HG03108 (cell line): ENCODE measurements at regions not wholly inside any gene's neighbourhood (a gene's known extent, or its start where the extent isn't known, plus 50 kb on each side); places are given as distances from the start of the nearest gene placed in this dataset.
"Not testable (repeated sequence)": the region's sequence is repeated elsewhere in the genome, so short reads cannot be mapped to it uniquely, and the experiment has no call there.

Experiments
- ATAC-seq: cut with Tn5 transposase; IDR thresholded peaks from one replicate; pipeline ENCODE4 v1.9.1; 2021; ENCODE audit warnings: moderate library complexity; ENCODE audit not compliant: unreplicated experiment

DNA sequence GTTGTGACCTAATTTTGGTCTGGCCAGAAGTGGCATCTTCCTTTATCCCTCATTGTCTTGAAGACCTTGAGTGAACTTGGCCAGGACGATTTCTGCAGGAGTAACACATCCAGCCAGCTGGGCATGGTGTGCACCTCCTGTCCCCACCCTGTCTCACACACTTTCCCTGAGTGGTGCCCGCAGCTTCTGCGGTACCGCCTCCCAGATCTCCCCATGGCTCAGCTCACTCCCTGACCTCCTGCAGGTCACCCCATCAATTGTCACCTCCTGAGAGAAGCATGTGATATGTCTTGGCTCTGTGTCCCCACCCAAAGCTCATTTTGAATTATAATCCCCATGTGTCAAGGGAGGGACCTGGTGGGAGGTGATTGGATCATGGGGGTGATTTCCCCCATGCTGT, 50.2 kb upstream of the TP53I11 start:
- ATAC-seq, result no peak

DNA sequence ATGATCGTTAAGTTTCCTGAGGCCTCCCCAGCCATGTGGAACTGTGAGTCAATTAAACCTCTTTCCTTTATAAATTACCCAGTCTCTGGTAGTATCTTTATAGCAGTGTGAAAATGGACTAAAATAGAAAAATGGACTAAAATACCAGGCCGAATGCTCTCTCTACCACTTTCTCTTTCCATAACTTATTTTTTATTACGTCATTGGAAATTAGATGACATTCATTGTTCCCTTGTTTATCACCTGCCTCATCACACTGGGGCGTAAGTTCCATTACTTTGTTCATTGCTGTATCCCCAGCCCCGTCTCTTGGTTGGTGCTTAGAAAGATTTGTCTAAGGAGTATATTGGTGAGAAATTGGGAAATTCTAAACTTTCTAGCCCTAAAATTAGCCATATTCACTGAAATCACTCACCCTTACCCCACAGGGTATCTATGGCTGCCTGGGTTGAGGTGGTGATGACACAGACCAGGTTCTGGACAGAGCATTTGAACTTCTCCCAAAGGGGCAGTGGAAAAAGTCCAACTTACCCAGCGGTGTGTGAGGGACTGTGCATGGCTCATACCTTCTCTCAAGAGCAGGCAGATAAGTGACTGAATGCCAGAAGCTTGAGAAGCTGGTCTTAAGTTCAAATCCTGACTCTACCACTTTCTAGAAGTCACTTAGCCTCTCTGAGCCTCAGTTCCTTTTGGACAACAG, 50.9 kb upstream of the TP53I11 start:
- ATAC-seq, result no peak

DNA sequence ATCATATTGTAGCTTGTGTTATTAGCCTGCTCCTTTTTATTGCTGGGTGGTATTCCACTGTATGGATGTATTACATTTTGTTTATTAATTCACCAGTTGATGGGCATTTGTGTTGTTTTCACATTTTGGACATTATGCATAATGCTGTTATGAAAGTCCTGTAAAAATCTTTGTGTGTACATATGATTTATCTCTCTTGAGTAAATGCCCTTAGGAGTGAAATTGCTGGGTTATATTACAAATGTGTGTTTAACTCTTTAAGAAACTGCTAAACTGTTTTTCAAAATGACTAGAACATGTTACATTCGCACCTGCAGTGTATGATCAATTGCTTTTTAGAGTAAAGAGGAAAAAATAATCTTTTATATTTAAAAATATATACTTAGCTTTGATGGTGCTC, 54.4 kb upstream of the TP53I11 start:
- ATAC-seq, result no peak

DNA sequence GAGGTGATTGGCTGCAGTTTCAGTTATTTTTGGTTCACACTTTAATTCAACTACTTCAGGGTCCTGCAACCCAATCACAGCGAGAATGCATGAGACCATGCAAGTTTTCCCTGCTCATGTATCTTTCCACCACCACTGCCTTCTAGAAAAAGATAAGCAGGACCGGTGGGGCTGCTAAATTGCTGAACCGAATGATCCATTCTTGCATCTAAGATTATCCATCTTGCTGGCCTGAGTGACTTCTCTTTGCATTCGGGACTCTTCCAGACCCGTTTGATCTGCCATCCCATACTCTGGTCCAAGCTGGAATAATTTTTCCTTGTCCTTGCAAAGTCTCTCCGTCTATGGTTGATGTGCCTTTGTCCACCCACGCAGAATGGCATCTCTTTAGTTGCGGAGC, 56.3 kb upstream of the TP53I11 start:
- ATAC-seq, result no peak

DNA sequence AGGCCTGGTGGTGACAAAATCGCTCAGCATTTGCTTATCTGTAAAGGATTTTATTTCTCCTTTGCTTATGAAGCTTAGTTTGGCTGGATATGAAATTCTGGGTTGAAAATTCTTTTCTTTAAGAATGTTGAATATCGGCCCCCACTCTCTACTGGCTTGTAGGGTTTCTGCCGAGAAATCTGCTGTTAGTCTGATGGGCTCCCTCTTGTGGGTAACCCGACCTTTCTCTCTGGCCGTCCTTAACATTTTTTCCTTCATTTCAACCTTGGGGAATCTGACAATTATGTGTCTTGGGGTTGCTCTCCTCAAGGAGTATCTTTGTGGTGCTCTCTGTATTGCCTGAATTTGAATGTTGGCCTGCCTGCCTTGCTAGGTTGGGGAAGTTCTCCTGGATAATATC, 65.3 kb upstream of the TP53I11 start:
- not testable (repeated sequence) for ATAC-seq

DNA sequence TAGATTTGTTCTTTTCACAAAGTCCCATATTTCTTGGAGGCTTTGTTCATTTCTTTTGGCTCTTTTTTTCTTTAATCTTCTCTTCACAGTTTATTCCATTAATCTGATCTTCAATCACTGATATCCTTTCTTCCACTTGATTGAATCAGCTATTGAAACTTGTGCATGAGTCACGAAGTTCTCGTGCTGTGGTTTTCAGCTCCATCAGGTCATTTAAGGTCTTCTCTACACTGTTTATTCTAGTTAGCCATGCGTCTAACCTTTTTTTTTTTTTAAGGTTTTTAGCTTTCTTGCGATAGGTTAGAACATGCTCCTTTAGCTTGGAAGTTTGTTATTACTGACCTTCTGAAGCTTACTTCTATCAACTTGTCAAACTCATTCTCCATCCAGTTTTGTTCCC, 65.8 kb upstream of the TP53I11 start:
- not testable (repeated sequence) for ATAC-seq

DNA sequence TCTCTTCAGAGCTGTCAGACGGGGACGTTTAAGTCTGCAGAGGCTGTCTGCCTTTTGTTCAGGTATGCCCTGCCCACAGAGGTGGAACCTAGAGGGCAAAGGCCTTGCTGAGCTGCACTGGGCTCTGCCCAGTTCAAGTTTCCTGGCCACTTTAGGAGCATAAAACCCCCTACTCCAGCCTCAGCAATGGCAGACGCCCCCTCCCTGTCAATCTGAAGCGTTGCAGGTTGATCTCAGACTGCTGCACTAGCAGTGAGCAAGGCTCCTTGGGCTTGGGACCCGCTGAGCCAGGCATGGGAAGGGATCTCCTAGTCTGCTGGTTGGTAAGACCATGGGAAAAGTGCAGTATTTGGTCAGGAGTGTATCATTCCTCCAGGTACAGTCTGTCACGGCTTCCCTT, 66.6 kb upstream of the TP53I11 start:
- ATAC-seq, result no peak

DNA sequence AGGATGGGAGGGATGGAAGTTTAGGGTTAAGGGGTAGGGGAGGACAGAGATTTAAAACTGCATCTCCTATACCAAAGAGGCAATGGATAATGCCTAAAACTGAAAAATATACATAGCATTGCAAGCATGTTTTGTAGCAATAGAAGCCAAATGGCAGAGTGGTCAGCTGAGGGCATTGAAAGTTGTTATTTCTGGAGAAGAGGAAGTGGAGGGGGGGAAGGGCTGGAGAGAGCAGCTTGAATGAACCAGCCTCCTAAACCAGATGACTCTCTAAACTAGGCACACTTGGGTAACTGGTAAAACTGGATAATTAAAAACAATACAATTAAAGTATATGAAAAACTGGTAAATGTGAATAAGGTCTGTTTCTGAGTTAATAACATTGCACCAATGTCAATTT, 70.3 kb upstream of the TP53I11 start:
- ATAC-seq, result no peak

DNA sequence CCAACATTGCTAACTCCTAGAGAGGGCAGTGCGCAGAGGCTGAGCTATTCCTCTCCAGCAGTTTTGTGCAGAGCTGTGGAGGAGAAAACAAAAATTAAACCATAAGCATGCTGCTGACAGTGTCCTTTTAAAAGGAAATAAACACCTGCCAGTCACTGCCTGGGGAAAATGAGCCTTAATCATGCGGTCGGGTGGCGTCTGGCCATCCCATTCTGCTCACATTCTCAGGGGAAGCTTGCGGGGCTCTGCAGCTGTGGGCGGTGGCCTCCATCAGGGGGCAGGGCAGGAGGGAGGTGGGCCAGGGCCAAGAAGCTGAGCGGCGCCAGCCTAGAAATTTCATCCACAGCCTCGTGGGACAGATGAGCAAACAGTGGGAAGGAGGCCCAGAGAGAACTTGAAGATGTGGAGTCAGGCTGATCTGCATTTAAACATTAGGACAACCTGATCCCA, 71.0 kb upstream of the TP53I11 start:
- no peak for ATAC-seq

DNA sequence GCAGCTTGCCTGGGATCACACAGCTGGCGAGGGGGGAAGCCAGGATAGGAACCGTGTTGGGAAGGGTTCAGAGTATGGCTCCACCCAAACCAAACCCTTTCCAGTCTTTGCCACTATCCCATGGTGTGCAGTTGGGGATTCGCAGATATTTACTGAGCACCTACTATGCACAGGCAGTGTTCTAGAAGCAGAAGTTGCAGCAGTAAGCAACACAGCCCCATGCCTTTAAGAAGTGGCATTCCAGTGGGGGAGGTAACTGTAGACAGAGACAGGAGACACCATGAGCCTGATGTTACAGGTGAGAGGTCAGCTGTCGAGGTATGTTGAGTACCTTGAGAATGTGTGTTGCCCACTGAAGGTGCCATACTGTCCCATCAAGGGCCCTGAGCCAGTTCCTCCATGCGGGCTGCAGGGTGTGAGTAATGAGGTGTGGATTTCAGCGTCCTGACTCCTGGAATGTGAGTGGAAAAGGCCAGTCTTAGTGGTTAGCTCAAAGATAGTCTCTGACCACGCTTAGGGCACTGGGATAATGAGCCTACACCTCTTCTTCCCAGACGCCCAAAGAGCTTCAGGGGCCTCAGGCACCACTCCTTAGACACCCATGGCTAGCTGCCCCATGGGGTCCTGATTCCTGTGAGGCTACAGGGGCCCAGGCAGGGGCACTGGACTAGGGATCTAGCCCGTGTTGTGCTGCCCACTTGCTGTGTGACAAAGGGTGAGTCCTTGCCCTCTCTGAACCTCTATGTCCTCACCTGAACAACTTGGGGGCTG, 71.8 kb upstream of the TP53I11 start:
- ATAC-seq, result no peak

DNA sequence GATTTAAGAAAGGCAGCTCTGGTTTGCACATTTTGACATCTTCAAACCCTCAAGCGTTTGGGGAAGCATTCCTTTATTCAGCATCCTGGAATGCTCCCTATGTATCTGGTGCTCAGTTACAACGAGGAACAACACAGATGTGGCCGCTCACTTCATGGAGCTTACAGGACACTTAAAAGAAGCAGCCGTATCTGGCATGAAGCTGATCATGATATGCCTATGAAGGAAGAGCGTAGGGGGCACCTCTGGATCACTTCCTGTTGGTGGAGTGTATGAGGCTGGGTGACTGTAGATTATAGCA, 72.3 kb upstream of the TP53I11 start:
- no peak for ATAC-seq

DNA sequence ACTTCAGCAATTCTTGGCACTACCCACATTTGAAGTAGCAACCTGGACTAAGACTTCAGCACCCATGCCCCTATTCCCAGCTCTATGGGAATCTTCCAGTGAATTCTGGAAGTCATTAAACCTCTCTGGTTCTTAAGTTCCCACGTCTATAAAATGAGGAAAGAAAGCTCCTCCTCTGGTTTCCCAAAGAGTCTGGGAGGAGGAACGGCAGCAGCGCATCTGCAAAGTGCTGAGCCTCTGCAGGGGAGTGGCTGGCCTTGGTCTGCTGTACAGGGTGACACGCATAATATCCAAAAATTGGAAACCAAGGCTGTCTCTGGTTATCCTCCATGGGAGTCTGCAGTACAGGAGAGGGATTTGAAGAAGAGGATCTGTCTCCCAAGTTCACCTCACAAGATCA, 73.6 kb upstream of the TP53I11 start:
- no peak for ATAC-seq

DNA sequence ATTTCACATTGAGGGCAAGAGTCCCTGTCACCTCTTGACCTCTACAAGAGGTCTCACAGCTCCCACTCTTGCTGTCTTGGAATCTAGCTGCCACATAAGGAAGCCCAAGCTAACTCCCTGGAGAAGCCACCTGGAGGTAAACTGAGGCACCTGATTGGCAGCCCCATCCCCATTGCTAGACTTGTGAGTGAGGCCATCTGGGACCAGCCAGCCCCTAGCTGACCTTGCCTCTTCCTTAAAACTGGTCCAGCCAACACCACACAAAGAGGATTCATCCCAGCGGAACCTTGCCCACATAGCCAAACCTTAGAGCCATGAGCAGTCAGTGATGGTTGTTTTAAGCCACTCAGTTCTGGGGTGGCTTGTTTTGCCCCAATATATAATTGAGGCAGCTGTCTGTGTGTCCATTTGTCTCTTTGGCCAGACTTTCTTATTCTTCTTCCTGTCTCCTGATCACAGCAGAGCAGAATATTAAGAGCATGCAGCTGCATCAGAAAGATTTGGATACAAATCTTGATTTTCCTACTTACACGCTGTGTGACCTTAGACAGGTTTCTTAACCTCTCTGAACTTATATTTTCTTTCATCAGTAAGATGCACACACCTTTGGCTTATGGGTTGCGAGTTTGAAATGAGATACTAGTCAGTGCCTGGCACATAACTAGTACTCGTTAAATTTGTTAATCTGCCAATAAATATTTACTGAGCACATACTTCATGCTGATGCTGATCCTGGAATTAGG, 74.3 kb upstream of the TP53I11 start:
- no peak for ATAC-seq

DNA sequence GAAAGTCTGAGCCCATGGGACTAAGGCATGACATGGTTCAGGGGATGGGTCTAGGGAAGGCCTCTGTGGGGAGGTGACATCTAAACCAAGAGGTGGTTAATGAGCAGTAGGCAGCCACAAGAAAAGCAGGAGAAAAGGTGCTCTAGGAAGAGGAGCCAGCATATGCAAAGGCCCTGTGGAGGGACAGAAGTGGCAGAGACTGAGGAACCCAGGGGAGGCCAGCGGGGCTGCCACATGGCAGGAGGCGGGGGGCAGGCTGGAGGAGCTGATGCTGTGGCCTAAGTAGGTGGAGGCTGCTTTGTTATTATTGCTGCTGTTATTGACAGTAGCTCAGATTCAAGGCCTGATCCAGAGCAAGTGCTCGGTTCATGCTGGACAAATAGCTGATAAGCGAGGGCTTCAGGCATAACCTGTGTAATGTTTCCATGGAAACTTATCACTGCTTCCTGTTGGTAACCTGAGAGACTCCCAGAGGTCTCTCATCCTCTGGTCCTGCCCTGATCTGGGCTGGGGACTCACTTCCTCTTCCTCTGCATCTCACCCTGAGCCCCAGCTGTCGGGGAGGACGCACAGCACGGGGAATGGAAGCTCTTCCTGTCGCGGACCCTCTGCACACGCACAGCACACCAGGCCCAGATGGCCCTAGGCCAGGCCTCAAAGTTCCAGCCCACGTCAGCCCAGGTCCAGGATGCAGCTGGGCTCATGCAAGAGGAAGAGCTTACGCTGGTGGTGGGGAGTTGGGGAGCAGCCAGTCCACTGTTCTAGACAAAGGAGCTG, 75.2 kb upstream of the TP53I11 start:
- ATAC-seq, result no peak

DNA sequence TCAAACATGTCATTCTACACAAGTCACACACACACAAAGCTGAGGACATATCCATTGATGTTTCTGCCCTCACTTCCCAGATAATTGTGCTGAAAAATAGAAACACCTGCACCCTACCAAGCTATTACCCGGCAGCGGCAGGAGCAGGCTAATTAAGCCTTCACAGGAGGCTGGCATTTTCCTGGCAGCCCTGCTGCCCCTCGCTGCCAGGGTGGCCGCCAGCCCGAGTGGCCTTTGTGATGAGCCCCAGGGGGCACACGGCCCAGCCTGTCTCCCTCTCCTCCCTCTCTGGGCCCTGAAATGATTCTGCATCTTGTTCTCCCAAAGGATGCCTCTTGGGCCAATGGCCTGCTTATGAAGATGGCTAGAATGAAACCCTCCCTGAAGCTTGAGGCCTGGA, 76.2 kb upstream of the TP53I11 start:
- no peak for ATAC-seq

DNA sequence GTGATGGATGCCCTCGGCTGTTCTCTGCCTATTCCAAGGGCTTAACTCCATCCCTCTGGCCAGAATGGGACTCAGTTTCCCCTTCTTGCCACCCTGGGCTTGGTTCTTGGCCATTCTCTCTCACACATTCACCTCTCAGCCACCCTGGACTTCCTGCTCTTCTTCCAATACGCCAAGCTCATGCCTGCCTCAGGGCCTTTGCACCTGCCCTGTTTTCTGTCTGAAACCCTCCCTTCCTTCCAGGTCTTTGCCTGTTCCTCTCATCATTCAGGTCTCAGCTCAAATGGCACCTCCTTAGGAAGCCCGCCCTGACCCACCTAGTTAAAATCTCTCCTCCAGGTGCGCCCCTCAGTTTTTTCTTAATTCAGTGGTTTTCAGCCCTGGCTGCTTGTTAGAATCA, 76.6 kb upstream of the TP53I11 start:
- no peak for ATAC-seq

DNA sequence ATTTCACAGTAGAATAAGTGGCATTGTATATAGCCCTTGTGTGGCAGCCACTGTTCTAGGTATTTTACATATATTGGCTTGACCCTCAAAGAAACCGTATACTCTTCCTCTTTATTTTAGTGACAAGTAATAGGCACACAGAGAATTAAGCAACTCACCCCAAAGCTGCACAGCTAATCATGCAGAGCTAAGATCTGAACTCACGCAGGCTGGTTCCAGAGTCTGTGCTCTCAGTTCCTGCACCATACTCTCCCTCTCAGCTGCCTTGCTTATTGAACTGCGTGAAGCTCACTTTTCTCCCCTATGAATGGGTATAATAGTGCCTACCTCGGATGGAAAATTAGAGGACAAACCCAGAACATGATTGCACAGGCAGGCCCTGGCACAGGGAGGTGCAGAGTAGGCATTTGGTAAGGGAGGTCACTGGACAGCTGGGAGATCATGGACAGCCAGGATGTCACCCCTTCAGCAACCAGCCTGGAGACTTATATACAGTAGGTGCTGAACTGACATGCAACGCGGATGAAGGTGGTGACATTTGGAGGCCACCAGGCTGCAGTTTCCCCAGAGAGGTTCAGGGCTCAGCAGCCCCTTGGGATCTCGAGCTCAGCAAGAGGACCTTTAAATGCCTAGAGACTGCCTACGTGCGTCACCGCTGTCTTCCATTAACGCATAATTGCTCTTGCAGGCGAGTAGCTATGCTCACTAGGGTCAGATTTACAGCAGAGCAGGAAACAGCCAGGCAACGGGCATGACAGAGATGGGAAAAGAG, 78.4 kb upstream of the TP53I11 start:
- ATAC-seq, result no peak

DNA sequence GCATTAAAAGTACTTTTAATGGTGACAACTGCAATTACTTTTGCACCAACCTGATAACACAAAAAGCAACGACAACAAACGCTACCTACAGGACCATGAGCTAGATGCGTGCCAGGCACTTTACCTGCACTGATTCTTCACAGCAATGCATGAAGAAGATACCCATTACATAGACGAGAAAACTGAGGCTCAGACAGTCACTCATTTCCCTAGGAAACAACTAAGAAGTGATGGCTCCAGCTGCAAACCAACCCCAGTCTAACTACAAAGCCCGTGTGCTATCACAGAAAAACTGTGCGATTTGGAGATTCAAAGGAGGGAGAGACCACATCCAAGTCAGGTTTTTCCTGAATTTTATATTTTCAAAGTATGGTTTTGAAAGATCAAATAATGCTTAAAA, 80.1 kb upstream of the TP53I11 start:
- no peak for ATAC-seq

DNA sequence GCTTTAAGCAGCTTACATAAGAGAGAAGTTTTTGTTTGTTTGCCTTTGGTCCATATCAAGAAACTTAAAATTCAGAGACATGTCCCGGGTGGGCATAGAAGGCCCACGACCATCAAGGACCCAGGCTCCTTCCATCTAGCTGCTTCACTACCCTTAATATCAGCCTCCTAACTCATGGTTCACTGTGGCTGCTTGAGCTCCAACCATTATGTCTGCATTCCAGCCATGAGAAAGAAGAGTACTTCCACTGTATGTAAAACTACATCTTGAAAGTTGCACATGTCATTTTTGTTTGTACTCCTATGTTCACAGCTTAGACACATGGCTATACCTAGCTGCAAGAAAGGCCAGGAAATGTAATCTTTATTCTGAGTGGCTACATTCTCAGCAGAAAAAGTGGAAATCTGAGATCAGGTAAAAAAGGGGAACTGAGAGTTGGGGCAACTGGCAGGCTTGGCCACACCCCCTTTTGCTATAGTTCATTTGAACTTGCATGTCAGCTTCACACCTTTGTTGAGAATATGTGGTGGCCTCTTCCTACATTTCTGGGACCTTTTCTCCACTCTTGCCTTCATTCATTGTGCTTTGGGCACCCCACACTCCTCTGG, 81.3 kb upstream of the TP53I11 start:
- peak; percentile 84 for ATAC-seq

DNA sequence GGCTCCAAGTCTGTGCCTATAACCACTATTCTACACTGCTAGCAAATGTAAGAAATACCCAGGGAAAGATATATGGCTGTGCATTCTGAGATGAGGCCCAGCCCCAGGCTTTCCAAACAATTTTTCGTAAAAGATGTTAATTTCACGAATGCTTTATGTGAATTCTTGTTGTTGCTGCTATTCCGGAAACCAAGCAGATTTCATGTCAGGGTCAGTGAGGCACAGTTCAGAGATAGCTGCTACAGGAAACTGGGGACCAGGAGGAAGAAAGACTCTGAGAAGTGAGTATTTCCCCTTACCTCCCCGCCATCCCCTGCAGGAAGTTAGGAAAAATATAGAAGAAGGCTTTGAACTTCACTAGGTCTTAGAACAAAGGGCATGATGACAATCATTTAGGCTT, 84.7 kb upstream of the TP53I11 start:
- ATAC-seq, result no peak
